ENCODE measurements at regions not wholly inside any gene's neighbourhood (a gene's known extent, or its start where the extent isn't known, plus 50 kb on each side); places are given as distances from the start of the nearest gene placed in this dataset.

GRCh38 chr9:87059772-87060171 lies 112.5 kb upstream of the GAS1 start:
- TF ChIP-seq, protein P1, sequence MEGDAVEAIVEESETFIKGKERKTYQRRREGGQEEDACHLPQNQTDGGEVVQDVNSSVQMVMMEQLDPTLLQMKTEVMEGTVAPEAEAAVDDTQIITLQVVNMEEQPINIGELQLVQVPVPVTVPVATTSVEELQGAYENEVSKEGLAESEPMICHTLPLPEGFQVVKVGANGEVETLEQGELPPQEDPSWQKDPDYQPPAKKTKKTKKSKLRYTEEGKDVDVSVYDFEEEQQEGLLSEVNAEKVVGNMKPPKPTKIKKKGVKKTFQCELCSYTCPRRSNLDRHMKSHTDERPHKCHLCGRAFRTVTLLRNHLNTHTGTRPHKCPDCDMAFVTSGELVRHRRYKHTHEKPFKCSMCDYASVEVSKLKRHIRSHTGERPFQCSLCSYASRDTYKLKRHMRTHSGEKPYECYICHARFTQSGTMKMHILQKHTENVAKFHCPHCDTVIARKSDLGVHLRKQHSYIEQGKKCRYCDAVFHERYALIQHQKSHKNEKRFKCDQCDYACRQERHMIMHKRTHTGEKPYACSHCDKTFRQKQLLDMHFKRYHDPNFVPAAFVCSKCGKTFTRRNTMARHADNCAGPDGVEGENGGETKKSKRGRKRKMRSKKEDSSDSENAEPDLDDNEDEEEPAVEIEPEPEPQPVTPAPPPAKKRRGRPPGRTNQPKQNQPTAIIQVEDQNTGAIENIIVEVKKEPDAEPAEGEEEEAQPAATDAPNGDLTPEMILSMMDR (IDR thresholded peaks at IDR 0.05), result no peak
- no peak for TF ChIP-seq POLR2AphosphoS5 (IDR thresholded peaks at IDR 0.05; ENCODE audit: insufficient read depth in 1 of 2, low read depth in 1 of 2)

Measured in vagina (tissue), 2 donors.